ENCODE measurements at regions not wholly inside any gene's neighbourhood (a gene's known extent, or its start where the extent isn't known, plus 50 kb on each side); places are given as distances from the start of the nearest gene placed in this dataset.

- TF ChIP-seq CTCF (IDR thresholded peaks at IDR 0.05) (no peak), ATF3 (CRISPR knock-in tag; conservative IDR thresholded peaks at IDR 0.05) (no peak), MLX (CRISPR knock-in tag; IDR thresholded peaks at IDR 0.05) (no peak), NR3C1 (CRISPR knock-in tag; conservative IDR thresholded peaks at IDR 0.05; ENCODE audit: low read depth) (no peak), ZNF138 (CRISPR knock-in tag; conservative IDR thresholded peaks at IDR 0.05) (no peak), SP1 (CRISPR knock-in tag; conservative IDR thresholded peaks at IDR 0.05) (no peak), ELF4 (CRISPR knock-in tag; IDR thresholded peaks at IDR 0.05; ENCODE audit: low read depth) (no peak), PREB (CRISPR knock-in tag; IDR thresholded peaks at IDR 0.05; ENCODE audit: borderline replicate concordance) (no peak), USF2 (CRISPR knock-in tag; IDR thresholded peaks at IDR 0.05) (no peak)
Measured at GRCh38 chr10:124205432-124205831, 112.0 kb upstream of the CHST15 start.

Data from WTC11 (cell line).